ENCODE measurements at regions not wholly inside any gene's neighbourhood (a gene's known extent, or its start where the extent isn't known, plus 50 kb on each side); places are given as distances from the start of the nearest gene placed in this dataset.

- no peak for TF ChIP-seq CTCF (conservative IDR thresholded peaks at IDR 0.05)
- TF ChIP-seq ZFX (IDR thresholded peaks at IDR 0.05): no peak
These were observed 118.5 kb downstream of the EN1 start for GRCh38 chr2:118728984-118729383.
